ENCODE measurements at regions not wholly inside any gene's neighbourhood (a gene's known extent, or its start where the extent isn't known, plus 50 kb on each side); places are given as distances from the start of the nearest gene placed in this dataset.

- H3K27ac ChIP-seq, result no peak overlapping the region
- H3K36me3 ChIP-seq, result no peaks in the 10 kb centered on the region
- H3K9me3 ChIP-seq (replicated peaks in 1 of 11), result no peaks in the 10 kb centered on the region
- no peak overlapping the region for H3K4me2 ChIP-seq
- H3K27me3 ChIP-seq, result no peaks in the 10 kb centered on the region
- H3K4me3 ChIP-seq, result no peak overlapping the region
- no peaks in the 10 kb centered on the region for H4K20me1 ChIP-seq
- peaks cover 0 to 12% (median 0%) of the 10 kb centered on the region in 10 experiments; a peak in 4 of 20 replicates for H3K4me1 ChIP-seq
- no peak for TF ChIP-seq Cebpa-rat (IDR thresholded peaks at IDR 0.05)
- no peak overlapping the region for H3K9ac ChIP-seq
Measured at GRCh38 chrX:30961387-30962174, 72.5 kb upstream of the TAB3 start.

DNA sequence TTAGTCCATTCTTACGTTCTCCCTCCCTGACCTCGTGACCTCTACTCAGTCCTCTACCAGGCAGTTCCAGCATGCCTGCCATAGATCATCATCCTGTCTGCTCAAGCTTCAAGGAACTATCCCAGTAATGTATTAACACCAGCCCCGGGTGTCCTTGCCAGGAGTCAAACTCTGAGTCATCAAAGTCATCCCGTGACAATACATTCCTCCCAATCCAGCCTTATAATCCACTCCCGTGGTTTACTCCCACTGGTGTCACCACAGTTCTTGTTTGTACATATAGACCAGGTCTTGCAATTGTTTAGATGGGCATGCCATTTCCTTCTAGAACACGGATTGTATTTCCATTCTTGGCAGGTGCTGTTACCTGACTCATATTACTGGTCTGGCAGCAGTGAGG, 68.7 kb upstream of the TAB3 start:
- no peak for TF ChIP-seq Cebpa-rat (IDR thresholded peaks at IDR 0.05)
- H3K27ac ChIP-seq, result no peak overlapping the region
- no peak overlapping the region for H3K4me3 ChIP-seq
- no peaks in the 10 kb centered on the region for H3K27me3 ChIP-seq
- H3K4me2 ChIP-seq, result no peak overlapping the region
- no peaks in the 10 kb centered on the region for H3K9me3 ChIP-seq (replicated peaks in 1 of 11)
- H4K20me1 ChIP-seq, result no peaks in the 10 kb centered on the region
- H3K9ac ChIP-seq, result no peak overlapping the region
- H3K36me3 ChIP-seq, result no peaks in the 10 kb centered on the region
- H3K4me1 ChIP-seq, result peaks cover 0 to 12% (median 0%) of the 10 kb centered on the region in 10 experiments; a peak in 4 of 20 replicates

DNA sequence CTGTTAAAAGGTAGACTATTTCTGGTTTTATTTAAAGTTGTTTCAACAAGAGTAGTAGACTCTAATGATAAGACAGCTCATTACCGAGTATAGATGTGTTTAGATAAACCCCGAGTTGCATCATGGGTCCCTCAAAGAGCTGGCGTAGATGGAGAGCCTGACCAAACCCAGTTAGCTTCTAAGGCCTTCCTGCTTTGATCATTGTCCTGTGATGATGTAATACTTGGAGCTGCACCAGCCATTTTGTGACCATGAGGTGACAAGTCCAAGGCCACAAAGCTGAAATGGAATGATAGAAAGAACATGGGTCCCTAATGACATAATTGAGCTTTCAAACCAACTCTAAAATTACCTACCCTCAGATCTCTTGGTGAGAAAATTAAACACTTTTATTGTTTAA, 66.6 kb upstream of the TAB3 start:
- H3K9ac ChIP-seq, result no peak overlapping the region
- no peaks in the 10 kb centered on the region for H3K36me3 ChIP-seq
- no peaks in the 10 kb centered on the region for H3K27me3 ChIP-seq
- no peaks in the 10 kb centered on the region for H4K20me1 ChIP-seq
- peaks cover 0 to 12% (median 0%) of the 10 kb centered on the region in 10 experiments; a peak in 4 of 20 replicates for H3K4me1 ChIP-seq
- no peak overlapping the region for H3K4me2 ChIP-seq
- no peak overlapping the region for H3K27ac ChIP-seq
- H3K9me3 ChIP-seq (replicated peaks in 1 of 11), result peaks cover 0 to 6% (median 0%) of the 10 kb centered on the region in 11 experiments; a peak in 3 of 22 replicates
- no peak overlapping the region for H3K4me3 ChIP-seq
- no peak; a peak in 1 of 22 replicates for TF ChIP-seq Cebpa-rat (IDR thresholded peaks at IDR 0.05)

- H3K9me3 ChIP-seq (replicated peaks in 1 of 11), result peaks cover 0 to 6% (median 0%) of the 10 kb centered on the region in 11 experiments; a peak in 3 of 22 replicates
- no peaks in the 10 kb centered on the region for H3K4me1 ChIP-seq
- H4K20me1 ChIP-seq, result no peaks in the 10 kb centered on the region
- TF ChIP-seq Cebpa-rat (IDR thresholded peaks at IDR 0.05), result no peak
- H3K4me2 ChIP-seq, result no peak overlapping the region
- no peaks in the 10 kb centered on the region for H3K27me3 ChIP-seq
- H3K27ac ChIP-seq, result no peak overlapping the region
- no peak overlapping the region for H3K9ac ChIP-seq
- no peak overlapping the region for H3K4me3 ChIP-seq
- H3K36me3 ChIP-seq, result no peaks in the 10 kb centered on the region
Measured at GRCh38 chrX:30951003-30951402, 61.9 kb upstream of the TAB3 start.

DNA sequence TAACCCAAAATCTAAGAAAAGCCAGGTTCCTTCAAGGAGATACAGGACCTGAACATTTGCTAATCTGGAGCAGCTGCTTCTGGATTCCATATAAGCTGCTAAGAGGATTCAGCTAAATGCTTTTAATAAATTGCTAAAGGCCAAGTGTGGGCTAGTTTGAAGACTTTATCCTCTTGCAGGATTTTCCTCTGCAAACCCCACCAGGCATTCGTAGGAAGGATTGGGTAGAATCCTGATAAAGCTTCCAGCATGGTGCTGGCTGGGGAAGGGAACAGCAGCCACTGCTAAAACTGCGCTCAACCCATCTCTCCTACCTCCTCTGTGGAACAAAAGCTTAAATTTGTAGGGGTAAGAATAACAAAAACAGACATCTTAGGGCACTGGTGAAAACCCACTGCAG, 61.3 kb upstream of the TAB3 start:
- H3K27me3 ChIP-seq, result no peaks in the 10 kb centered on the region
- H3K9me3 ChIP-seq (replicated peaks in 1 of 11), result peaks cover 0 to 6% (median 0%) of the 10 kb centered on the region in 11 experiments; a peak in 3 of 22 replicates
- no peak overlapping the region for H3K27ac ChIP-seq
- H3K9ac ChIP-seq, result no peak overlapping the region
- TF ChIP-seq Cebpa-rat (IDR thresholded peaks at IDR 0.05), result no peak
- no peak overlapping the region for H3K4me2 ChIP-seq
- H3K4me3 ChIP-seq, result no peak overlapping the region
- no peaks in the 10 kb centered on the region for H3K36me3 ChIP-seq
- no peaks in the 10 kb centered on the region for H3K4me1 ChIP-seq
- H4K20me1 ChIP-seq, result no peaks in the 10 kb centered on the region

GRCh38 chrX:30949554-30949953, 60.5 kb upstream of the TAB3 start:
- peaks cover 0 to 6% (median 0%) of the 10 kb centered on the region in 11 experiments; a peak in 3 of 22 replicates for H3K9me3 ChIP-seq (replicated peaks in 1 of 11)
- TF ChIP-seq Cebpa-rat (IDR thresholded peaks at IDR 0.05), result no peak
- H4K20me1 ChIP-seq, result no peaks in the 10 kb centered on the region
- H3K4me1 ChIP-seq, result no peaks in the 10 kb centered on the region
- H3K4me2 ChIP-seq, result no peak overlapping the region
- no peak overlapping the region for H3K4me3 ChIP-seq
- no peak overlapping the region for H3K9ac ChIP-seq
- H3K27me3 ChIP-seq, result no peaks in the 10 kb centered on the region
- H3K27ac ChIP-seq, result no peak overlapping the region
- no peaks in the 10 kb centered on the region for H3K36me3 ChIP-seq

- no peak overlapping the region for H3K9ac ChIP-seq
Measured at GRCh38 chrX:30948626-30949025, 59.6 kb upstream of the TAB3 start.

GRCh38 chrX:30948051-30948450, 59.0 kb upstream of the TAB3 start:
- H3K27me3 ChIP-seq, result no peaks in the 10 kb centered on the region
- no peaks in the 10 kb centered on the region for H3K4me1 ChIP-seq
- H3K36me3 ChIP-seq, result no peaks in the 10 kb centered on the region
- TF ChIP-seq Cebpa-rat (IDR thresholded peaks at IDR 0.05), result no peak
- no peak overlapping the region for H3K4me3 ChIP-seq
- no peak overlapping the region for H3K9ac ChIP-seq
- H3K9me3 ChIP-seq (replicated peaks in 1 of 11), result peaks cover 0 to 6% (median 0%) of the 10 kb centered on the region in 11 experiments; a peak in 3 of 22 replicates
- no peaks in the 10 kb centered on the region for H4K20me1 ChIP-seq
- H3K27ac ChIP-seq, result no peak overlapping the region
- H3K4me2 ChIP-seq, result no peak overlapping the region

More at GRCh38 chrX:30948626-30949025, 59.6 kb upstream of the TAB3 start:
- no peak overlapping the region for H3K27ac ChIP-seq
- H3K27me3 ChIP-seq, result no peaks in the 10 kb centered on the region
- TF ChIP-seq Cebpa-rat (IDR thresholded peaks at IDR 0.05), result no peak
- no peak overlapping the region for H3K4me2 ChIP-seq
- no peaks in the 10 kb centered on the region for H3K4me1 ChIP-seq
- H3K9me3 ChIP-seq (replicated peaks in 1 of 11), result peaks cover 0 to 6% (median 0%) of the 10 kb centered on the region in 11 experiments; a peak in 3 of 22 replicates
- H3K36me3 ChIP-seq, result no peaks in the 10 kb centered on the region
- no peak overlapping the region for H3K4me3 ChIP-seq
- no peaks in the 10 kb centered on the region for H4K20me1 ChIP-seq

DNA sequence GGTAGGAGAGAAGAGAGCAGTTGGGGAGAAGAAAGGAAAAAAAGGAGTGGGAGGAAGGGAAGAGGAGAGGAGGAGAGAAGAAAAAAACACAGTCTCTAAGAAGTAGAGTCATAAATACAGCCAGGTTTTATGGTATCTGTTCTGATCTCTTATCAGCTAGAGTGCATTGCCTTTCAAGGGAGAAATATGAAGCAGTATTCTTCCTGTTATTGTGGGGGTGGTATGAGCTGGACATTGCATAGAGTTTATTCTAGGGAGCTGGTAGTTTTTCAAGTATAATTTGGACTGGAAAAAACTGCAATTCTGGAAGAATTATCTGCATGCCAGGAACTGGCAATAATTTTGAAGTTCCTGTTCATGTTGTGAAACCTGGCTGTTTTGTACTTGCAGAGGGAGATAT, 54.9 kb upstream of the TAB3 start:
- Histone ChIP-seq H3K9ac (no peak overlapping the region), H3K4me1 (no peaks in the 10 kb centered on the region), H3K27me3 (no peaks in the 10 kb centered on the region), H3K4me3 (no peak overlapping the region), H3K36me3 (no peaks in the 10 kb centered on the region), H3K27ac (no peak overlapping the region), H3K4me2 (no peak overlapping the region), H4K20me1 (no peaks in the 10 kb centered on the region), H3K9me3 (replicated peaks in 1 of 11) (no peaks in the 10 kb centered on the region)
- TF ChIP-seq Cebpa-rat (IDR thresholded peaks at IDR 0.05), result no peak

DNA sequence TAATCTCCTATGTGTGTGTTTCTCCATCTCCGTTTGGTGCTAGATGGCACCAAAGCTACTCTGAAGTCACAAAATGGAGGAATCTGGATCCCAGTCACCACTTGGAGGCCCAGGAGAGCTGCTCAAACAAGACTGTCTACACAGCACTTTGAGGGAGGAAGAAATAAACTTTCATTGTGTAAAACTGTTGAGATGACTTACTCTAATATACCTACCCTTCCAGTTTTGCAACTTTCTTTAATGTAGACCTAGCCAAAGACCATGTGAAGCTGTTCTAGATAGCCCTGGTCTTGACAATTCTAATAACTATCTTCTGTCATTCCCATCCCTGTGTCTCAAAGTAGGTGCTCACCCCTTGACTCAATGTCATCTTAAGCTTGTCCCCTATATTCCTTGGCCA, 52.8 kb upstream of the TAB3 start:
- Histone ChIP-seq H4K20me1 (no peaks in the 10 kb centered on the region), H3K4me3 (no peak overlapping the region), H3K27me3 (no peaks in the 10 kb centered on the region), H3K36me3 (no peaks in the 10 kb centered on the region), H3K9ac (no peak overlapping the region), H3K4me2 (no peak overlapping the region), H3K9me3 (replicated peaks in 1 of 11) (no peaks in the 10 kb centered on the region), H3K27ac (no peak overlapping the region), H3K4me1 (no peaks in the 10 kb centered on the region)
- no peak for TF ChIP-seq Cebpa-rat (IDR thresholded peaks at IDR 0.05)

Data from BLaER1 treated with 17β-estradiol and CSF1 and Interleukin-3, amounts not matched to agents 10 nM and 100 nM (cell line).